Body of pancreas (tissue), 4 donors: ENCODE measurements at regions not wholly inside any gene's neighbourhood (a gene's known extent, or its start where the extent isn't known, plus 50 kb on each side); places are given as distances from the start of the nearest gene placed in this dataset.

Experiments used
- ATAC-seq: fragments of 150-250 bp; one replicate; pipeline ENCODE4 v1.9.1; 2016
- DNase-seq, 4 donors: peaks; one replicate each; pipeline ENCODE4 v3.0.0-alpha.2; 2019
- H3K27ac ChIP-seq, 4 donors: fragments of 200-600 bp; sonication (generic); 1 replicate in 3 of 4; 2 replicates in 1 of 4; pipeline versions ENCODE4 v1.5.1 to v1.6.1; 2016 to 2019; ENCODE audit warnings: mild to moderate bottlenecking in 1 of 4, mixed read lengths in 1 of 4, moderate library complexity in 1 of 4
- H3K27me3 ChIP-seq, 2 donors: fragments of 200-600 bp; sonication (generic); one replicate each; pipeline ENCODE4 v1.6.0; 2016; ENCODE audit warnings: mild to moderate bottlenecking in 1 of 2
- H3K36me3 ChIP-seq, 2 donors: fragments of 200-600 bp; sonication (generic); replicated peaks in 1 of 2; 2 replicates each; pipeline ENCODE4 v1.5.1; 2016; ENCODE audit warnings: low read depth in 2 of 2; ENCODE audit not compliant: insufficient read depth in 1 of 2
- H3K4me1 ChIP-seq: fragments of 200-600 bp; sonication (generic); one replicate; pipeline ENCODE4 v1.6.0; 2016
- H3K4me3 ChIP-seq, 2 donors: fragments of 200-600 bp; sonication (generic); 1 replicate in 1 of 2; 2 replicates in 1 of 2; pipeline ENCODE4 v1.5.1; 2016 to 2019
- H3K9me3 ChIP-seq, 3 donors: fragments of 200-600 bp; sonication (generic); 1 replicate in 2 of 3; 2 replicates in 1 of 3; pipeline ENCODE4 v1.5.1; 2016
- CTCF ChIP-seq, 7 experiments: fragments of 450-650 bp in 4 of 7; fragments of 200-600 bp in 3 of 7; sonication (generic) in 3 of 7; IDR thresholded peaks; one replicate each; pipeline ENCODE4 v1.5.1; 2016 to 2019; ENCODE audit warnings: antibody characterized with exemption in 7 of 7
- POLR2A ChIP-seq, 3 donors: fragments of 450-650 bp; IDR thresholded peaks; one replicate each; pipeline ENCODE4 v1.6.1; 2016; ENCODE audit warnings: antibody characterized with exemption in 3 of 3, mild to moderate bottlenecking in 2 of 3
- WGBS, 2 donors: methylation state at CpG; one replicate each; pipeline ENCODE4 v1.1.5; 2017; 5-methylcytosine and 5-hydroxymethylcytosine counted together
- intact Hi-C: fragments of 100-400 bp; cut with DNase I; formaldehyde crosslinking; loops from one replicate; pipeline ENCODE4 v1.15.1; 2023

GRCh38 chr1:208445758-208446203 lies 201.6 kb upstream of the PLXNA2 start:
- Histone ChIP-seq H3K4me1 (no peaks in the 10 kb centered on the region), H3K27ac (no peak overlapping the region), H3K9me3 (no peaks in the 10 kb centered on the region), H3K36me3 (no peaks in the 10 kb centered on the region), H3K4me3 (no peak overlapping the region), H3K27me3 (no peaks in the 10 kb centered on the region)
- DNase-seq = no peak
- ATAC-seq = no peak
- TF ChIP-seq POLR2A (IDR thresholded peaks at IDR 0.05) (no peak), CTCF (IDR thresholded peaks at IDR 0.05) (no peak)
- WGBS, 2 donors = 60 to 69% methylated on average over 6 to 7 of the region's 7 CpGs
- intact Hi-C loops = no loop called here

GRCh38 chr1:208446271-208446691 lies 202.1 kb upstream of the PLXNA2 start:
- Histone ChIP-seq H3K9me3 (no peaks in the 10 kb centered on the region), H3K4me3 (no peak overlapping the region), H3K27ac (no peak overlapping the region), H3K27me3 (no peaks in the 10 kb centered on the region), H3K4me1 (no peaks in the 10 kb centered on the region), H3K36me3 (no peaks in the 10 kb centered on the region)
- ATAC-seq (no peak), DNase-seq (no peak)
- 45 to 63% methylated on average over 5 of the region's 5 CpGs for WGBS, 2 donors
- intact Hi-C loops = no loop called here
- TF ChIP-seq CTCF (IDR thresholded peaks at IDR 0.05) = no peak
- no peak for TF ChIP-seq POLR2A (IDR thresholded peaks at IDR 0.05)

GRCh38 chr1:208448425-208448824 lies 204.2 kb upstream of the PLXNA2 start:
- H3K9me3 ChIP-seq = no peaks in the 10 kb centered on the region
- DNase-seq (no peak), ATAC-seq (no peak)
- intact Hi-C loops = no loop called here
- H3K27ac ChIP-seq = no peak overlapping the region
- no peaks in the 10 kb centered on the region for H3K4me1 ChIP-seq
- no peaks in the 10 kb centered on the region for H3K27me3 ChIP-seq
- TF ChIP-seq CTCF (IDR thresholded peaks at IDR 0.05) = no peak
- TF ChIP-seq POLR2A (IDR thresholded peaks at IDR 0.05) = no peak
- 78 to 82% methylated on average over 4 of the region's 4 CpGs for WGBS, 2 donors
- H3K36me3 ChIP-seq = no peaks in the 10 kb centered on the region
- no peak overlapping the region for H3K4me3 ChIP-seq

- no peaks in the 10 kb centered on the region for H3K9me3 ChIP-seq
- no peaks in the 10 kb centered on the region for H3K4me1 ChIP-seq
- H3K36me3 ChIP-seq = no peaks in the 10 kb centered on the region
- H3K27me3 ChIP-seq = no peaks in the 10 kb centered on the region
- DNase-seq (no peak), ATAC-seq (no peak)
- no peak overlapping the region for H3K4me3 ChIP-seq
- WGBS, 2 donors = 82 to 83% methylated on average over 6 to 7 of the region's 7 CpGs
- TF ChIP-seq POLR2A (IDR thresholded peaks at IDR 0.05) (no peak), CTCF (IDR thresholded peaks at IDR 0.05) (no peak)
- intact Hi-C loops = no loop called here
- H3K27ac ChIP-seq = no peak overlapping the region
Measured at GRCh38 chr1:208449951-208450350, 205.8 kb upstream of the PLXNA2 start.

GRCh38 chr1:208450958-208451357 lies 206.8 kb upstream of the PLXNA2 start:
- Histone ChIP-seq H3K4me3 (no peak overlapping the region), H3K27ac (no peak overlapping the region), H3K4me1 (no peaks in the 10 kb centered on the region), H3K9me3 (no peaks in the 10 kb centered on the region), H3K36me3 (no peaks in the 10 kb centered on the region), H3K27me3 (no peaks in the 10 kb centered on the region)
- 62 to 71% methylated on average over 10 of the region's 10 CpGs for WGBS, 2 donors
- no peak for ATAC-seq
- no peak for DNase-seq
- intact Hi-C loops = no loop called here
- TF ChIP-seq CTCF (IDR thresholded peaks at IDR 0.05) (no peak), POLR2A (IDR thresholded peaks at IDR 0.05) (no peak)
